ENCODE measurements at regions not wholly inside any gene's neighbourhood (a gene's known extent, or its start where the extent isn't known, plus 50 kb on each side); places are given as distances from the start of the nearest gene placed in this dataset.

DNA sequence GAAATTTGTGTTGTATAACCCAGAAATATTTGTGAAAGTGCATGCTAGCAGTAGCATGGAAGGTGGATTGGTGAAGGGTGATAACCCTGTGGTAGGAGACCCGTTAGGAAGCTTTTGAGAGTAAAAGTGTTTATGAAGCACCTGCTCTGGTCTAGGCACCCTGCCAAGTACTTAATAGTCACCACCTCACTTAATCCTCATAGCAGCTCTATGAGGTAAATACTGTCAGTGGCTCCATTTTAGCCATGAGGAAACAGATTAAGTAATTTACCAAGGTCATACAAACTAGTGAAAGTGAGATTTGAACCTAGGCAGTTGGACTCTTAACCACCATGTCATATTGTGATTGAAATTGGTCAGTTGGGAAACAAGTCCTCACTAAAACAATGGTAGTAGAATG, 66.8 kb downstream of the TET3 start:
- TF ChIP-seq CTCF (IDR thresholded peaks at IDR 0.05), result no peak
- Mint-ChIP-seq H3K36me3 (ENCODE audit: unreplicated experiment) (peaks cover 29% of the 10 kb centered on the region), H3K4me3 (ENCODE audit: unreplicated experiment) (no peak overlapping the region), H3K27ac (ENCODE audit: unreplicated experiment) (no peak overlapping the region), H3K27me3 (ENCODE audit: unreplicated experiment) (no peaks in the 10 kb centered on the region), H3K9me3 (ENCODE audit: unreplicated experiment) (no peaks in the 10 kb centered on the region), H3K4me1 (ENCODE audit: unreplicated experiment) (peaks cover 14% of the 10 kb centered on the region)
- DNase-seq (ENCODE audit: extremely low spot score, unreplicated experiment), result no peak

DNA sequence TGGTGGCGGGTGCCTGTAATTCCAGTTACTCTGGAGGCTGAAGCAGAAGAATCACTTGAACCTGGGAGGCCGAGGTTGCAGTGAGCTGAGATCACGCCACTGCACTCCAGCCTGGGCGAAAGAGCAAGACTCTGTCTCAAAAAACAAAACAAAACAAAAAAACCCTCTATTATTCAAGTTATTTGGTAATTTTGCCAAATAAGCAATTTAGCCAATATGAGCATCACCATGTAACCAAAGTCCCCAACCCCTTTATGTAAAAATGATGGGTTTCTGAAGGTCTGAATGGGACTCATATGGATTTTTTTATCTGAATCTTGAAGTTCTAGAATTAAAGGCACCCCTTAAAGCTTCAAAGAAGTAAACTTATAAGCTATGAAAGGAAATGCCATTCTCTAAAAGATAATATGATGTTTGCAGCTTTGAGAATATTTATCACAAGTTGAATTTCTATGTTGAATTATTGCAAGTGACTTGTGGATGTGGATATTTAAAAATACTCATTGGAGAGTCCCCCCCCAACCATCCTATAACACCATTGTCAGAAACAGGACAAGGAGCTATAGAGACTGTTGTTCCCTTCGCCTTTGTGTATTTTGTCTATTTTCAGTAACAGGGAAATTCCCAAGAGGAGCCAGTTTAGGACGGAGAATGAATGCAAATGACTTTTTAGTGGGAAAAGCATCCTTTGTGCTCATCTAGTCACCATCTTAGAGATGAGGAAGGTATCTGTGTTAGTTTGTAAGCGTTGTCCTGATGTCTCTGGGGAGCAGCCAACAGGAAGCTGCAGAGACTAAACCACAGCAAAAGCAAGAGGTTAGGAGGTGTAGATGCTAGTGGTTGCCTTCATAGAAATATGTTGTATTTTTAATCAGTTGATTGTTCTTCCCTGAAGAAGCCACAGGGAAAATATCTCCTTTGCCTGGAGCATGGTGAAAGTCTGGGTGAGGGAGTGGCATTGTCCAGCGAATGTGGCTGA, 68.3 kb downstream of the TET3 start:
- Mint-ChIP-seq H3K27ac (ENCODE audit: unreplicated experiment) (no peak overlapping the region), H3K36me3 (ENCODE audit: unreplicated experiment) (peaks cover 24% of the 10 kb centered on the region), H3K4me3 (ENCODE audit: unreplicated experiment) (no peak overlapping the region), H3K9me3 (ENCODE audit: unreplicated experiment) (no peaks in the 10 kb centered on the region), H3K27me3 (ENCODE audit: unreplicated experiment) (no peaks in the 10 kb centered on the region), H3K4me1 (ENCODE audit: unreplicated experiment) (peaks cover 11% of the 10 kb centered on the region)
- DNase-seq (ENCODE audit: extremely low spot score, unreplicated experiment), result no peak
- no peak for TF ChIP-seq CTCF (IDR thresholded peaks at IDR 0.05)

DNA sequence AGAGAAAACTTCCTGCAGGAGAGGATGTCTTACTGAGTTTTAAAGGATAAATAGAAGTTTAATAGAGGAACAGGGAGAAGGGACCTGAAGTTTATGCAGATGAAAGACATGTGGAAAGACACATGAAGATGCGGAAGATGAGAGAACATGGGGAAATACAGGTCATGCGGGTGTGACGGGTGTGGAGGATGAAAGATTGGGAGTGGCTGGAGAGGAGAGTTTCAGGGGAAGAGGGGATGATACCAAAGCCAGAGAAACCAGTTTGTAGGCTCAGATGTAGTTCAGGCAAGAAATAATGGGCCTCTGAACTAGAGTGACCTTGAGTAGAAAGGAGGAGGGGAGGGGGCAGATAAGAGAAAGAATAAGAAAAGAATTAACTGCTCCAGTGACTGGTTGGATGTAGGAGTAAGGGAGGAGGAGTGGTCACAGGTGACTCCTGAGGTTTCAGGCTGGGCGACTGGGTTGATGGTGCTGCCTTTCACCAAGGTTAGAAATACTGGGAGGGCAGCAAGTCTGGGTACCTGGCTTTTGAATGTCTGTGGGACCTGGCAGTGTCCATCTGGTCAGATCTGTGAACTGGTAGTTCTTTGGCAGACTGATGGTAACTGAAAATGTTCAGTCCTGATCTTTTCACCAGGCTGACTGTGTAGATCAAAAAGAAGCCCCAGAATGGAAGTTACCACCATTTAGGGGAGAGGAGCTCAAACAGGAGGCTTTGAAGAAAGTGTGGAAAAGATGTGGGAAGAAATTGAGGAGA, 69.4 kb downstream of the TET3 start:
- Mint-ChIP-seq H3K27ac (ENCODE audit: unreplicated experiment) (no peak overlapping the region), H3K36me3 (ENCODE audit: unreplicated experiment) (peaks cover 21% of the 10 kb centered on the region), H3K27me3 (ENCODE audit: unreplicated experiment) (no peaks in the 10 kb centered on the region), H3K4me1 (ENCODE audit: unreplicated experiment) (peaks cover 11% of the 10 kb centered on the region), H3K9me3 (ENCODE audit: unreplicated experiment) (no peaks in the 10 kb centered on the region), H3K4me3 (ENCODE audit: unreplicated experiment) (no peak overlapping the region)
- no peak for TF ChIP-seq CTCF (IDR thresholded peaks at IDR 0.05)
- no peak for DNase-seq (ENCODE audit: extremely low spot score, unreplicated experiment)

GRCh38 chr2:74059137-74059775, 74.5 kb downstream of the TET3 start:
- Mint-ChIP-seq H3K36me3 (ENCODE audit: unreplicated experiment) (peaks cover 14% of the 10 kb centered on the region), H3K4me3 (ENCODE audit: unreplicated experiment) (no peak overlapping the region), H3K27me3 (ENCODE audit: unreplicated experiment) (no peaks in the 10 kb centered on the region), H3K4me1 (ENCODE audit: unreplicated experiment) (no peaks in the 10 kb centered on the region), H3K9me3 (ENCODE audit: unreplicated experiment) (no peaks in the 10 kb centered on the region), H3K27ac (ENCODE audit: unreplicated experiment) (no peak overlapping the region)
- DNase-seq (ENCODE audit: extremely low spot score, unreplicated experiment), result no peak
- TF ChIP-seq CTCF (IDR thresholded peaks at IDR 0.05), result no peak

Data from osteocyte (in vitro differentiated cells).